Ovary (tissue), 3 donors: ENCODE measurements at regions not wholly inside any gene's neighbourhood (a gene's known extent, or its start where the extent isn't known, plus 50 kb on each side); places are given as distances from the start of the nearest gene placed in this dataset.

Experiments
- CTCF ChIP-seq, 3 donors: fragments of 450-650 bp in 2 of 3; fragments of 200-600 bp in 1 of 3; IDR thresholded peaks; one replicate each; pipeline versions ENCODE4 v1.5.1 to v1.8.0; 2016 to 2022; ENCODE audit warnings: antibody characterized with exemption in 3 of 3, mild to moderate bottlenecking in 1 of 3
- EP300 ChIP-seq: sonication (generic); formaldehyde crosslinking; IDR thresholded peaks from one replicate; pipeline ENCODE4 v1.6.1; 2017; ENCODE audit warnings: antibody characterized with exemption
- POLR2A ChIP-seq: fragments of 450-650 bp; IDR thresholded peaks from one replicate; pipeline ENCODE4 v1.6.1; 2017; ENCODE audit warnings: antibody characterized with exemption, mild to moderate bottlenecking, moderate library complexity
- donor health status: DM: no; HTN: no; CAD: no.

- no peak for TF ChIP-seq CTCF (IDR thresholded peaks at IDR 0.05)
- no peak for TF ChIP-seq POLR2A
- TF ChIP-seq EP300, result no peak
Measured at GRCh38 chr7:131261476-131261994, 66.1 kb upstream of the MKLN1 start.
